K562 (cell line): ENCODE measurements at regions not wholly inside any gene's neighbourhood (a gene's known extent, or its start where the extent isn't known, plus 50 kb on each side); places are given as distances from the start of the nearest gene placed in this dataset.

ENCODE experiments used
- ARID3B ChIP-seq: fragments of 250-450 bp; sonication (Bioruptor Pico); IDR thresholded peaks from 2 replicates; pipeline ENCODE4 v1.4.0; 2020; ENCODE audit warnings: borderline replicate concordance
- CBX8 ChIP-seq: fragments of 200-600 bp; sonication (generic); IDR thresholded peaks from 2 replicates; pipeline ENCODE4 v1.6.1; 2012; ENCODE audit warnings: borderline replicate concordance, mixed run types, low read depth, mild to moderate bottlenecking, moderate library complexity, mixed read lengths, low read length, control low read depth, inconsistent platforms; ENCODE audit not compliant: poor library complexity, severe bottlenecking; ENCODE audit errors: extremely low read depth
- CHD1 ChIP-seq: fragments of 200-600 bp; sonication (generic); IDR thresholded peaks from one replicate; pipeline ENCODE4 v1.6.1; 2012; ENCODE audit warnings: mild to moderate bottlenecking, moderate library complexity, low read length, inconsistent platforms
- E2F1 ChIP-seq: sonication (generic); formaldehyde crosslinking; IDR thresholded peaks from 2 replicates; pipeline ENCODE4 v1.8.1; 2023; ENCODE audit warnings: mild to moderate bottlenecking, missing genetic modification reagents, moderate library complexity
- FOXJ2 ChIP-seq: fragments of 200-800 bp; sonication (Bioruptor generic); IDR thresholded peaks from 2 replicates; pipeline ENCODE4 v1.6.1; 2016; ENCODE audit warnings: missing genetic modification characterization, missing compliant biosample characterization
- FOXK2 ChIP-seq, 2 experiments: fragments of 450-650 bp; IDR thresholded peaks in 1 of 2; conservative IDR thresholded peaks in 1 of 2; 2 replicates each; pipeline ENCODE4 v1.6.1; 2016; ENCODE audit warnings: low read depth in 2 of 2, mild to moderate bottlenecking in 1 of 2
- KLF13 ChIP-seq: fragments of 450-650 bp; IDR thresholded peaks from 2 replicates; pipeline ENCODE4 v1.6.1; 2016; ENCODE audit warnings: missing genetic modification characterization, low read depth, mild to moderate bottlenecking, missing compliant biosample characterization, moderate library complexity, borderline replicate concordance
- MYC ChIP-seq, 2 experiments: fragments of 250-450 bp in 1 of 2; sonication (Bioruptor Pico) in 1 of 2; IDR thresholded peaks; 2 replicates each; pipeline versions ENCODE4 v1.5.1 to v1.6.1; 2012 to 2021; ENCODE audit warnings: low read depth in 2 of 2, borderline replicate concordance in 1 of 2, improper control_type of control experiment in 1 of 2, low read length in 1 of 2, mild to moderate bottlenecking in 1 of 2, moderate library complexity in 1 of 2
- NFE2 ChIP-seq: IDR thresholded peaks from 2 replicates; pipeline ENCODE4 v1.6.1; 2014; ENCODE audit warnings: antibody characterized with exemption, low read depth
- PHB ChIP-seq: fragments of 250-450 bp; sonication (Bioruptor Pico); IDR thresholded peaks from 2 replicates; pipeline ENCODE4 v1.5.0; 2021
- SMAD1 ChIP-seq: fragments of 150-350 bp; IDR thresholded peaks from 2 replicates; pipeline ENCODE4 v1.6.1; 2014; ENCODE audit warnings: low read length, low read depth; ENCODE audit not compliant: partially characterized antibody
- SP1 ChIP-seq: sonication (generic); formaldehyde crosslinking; IDR thresholded peaks from 2 replicates; pipeline ENCODE4 v1.8.1; 2022; ENCODE audit warnings: mild to moderate bottlenecking, missing genetic modification reagents
- TCF7 ChIP-seq: sonication (generic); IDR thresholded peaks from 2 replicates; pipeline ENCODE4 v1.6.1; 2016; ENCODE audit warnings: antibody characterized with exemption, borderline replicate concordance
- TEAD1 ChIP-seq, 2 experiments: fragments of 450-650 bp in 1 of 2; sonication (generic) in 1 of 2; formaldehyde crosslinking; IDR thresholded peaks; 2 replicates each; pipeline versions ENCODE4 v1.4.0 to v1.8.0; 2020 to 2022; ENCODE audit warnings: mild to moderate bottlenecking in 2 of 2, missing genetic modification reagents in 1 of 2
- TFAP4 ChIP-seq: sonication (generic); formaldehyde crosslinking; IDR thresholded peaks from 2 replicates; pipeline ENCODE4 v1.8.0; 2022; ENCODE audit warnings: missing genetic modification reagents, mild to moderate bottlenecking, moderate library complexity, borderline replicate concordance
- YY1 ChIP-seq, 3 experiments: IDR thresholded peaks; 2 replicates each; pipeline ENCODE4 v1.6.1; 2011; ENCODE audit warnings: low read length in 2 of 3, mild to moderate bottlenecking in 2 of 3, moderate library complexity in 2 of 3, borderline replicate concordance in 1 of 3, control low read depth in 1 of 3, low read depth in 1 of 3; ENCODE audit not compliant: insufficient read depth in 3 of 3, insufficient replicate concordance in 2 of 3, control insufficient read depth in 1 of 3, insufficient read length in 1 of 3; ENCODE audit errors: extremely low read depth in 1 of 3
- ZNF644 ChIP-seq: fragments of 200-800 bp; sonication (Bioruptor generic); IDR thresholded peaks from 2 replicates; pipeline ENCODE4 v1.6.1; 2016; ENCODE audit warnings: low read depth, missing genetic modification characterization, missing compliant biosample characterization
- ZNF740 ChIP-seq, 3 experiments: fragments of 200-800 bp in 1 of 3; sonication (Bioruptor generic) in 1 of 3; sonication (generic) in 1 of 3; formaldehyde crosslinking in 1 of 3; IDR thresholded peaks; 2 replicates each; pipeline versions ENCODE4 v1.6.1 to v1.8.0; 2016 to 2022; ENCODE audit warnings: mild to moderate bottlenecking in 2 of 3, missing compliant biosample characterization in 2 of 3, missing genetic modification characterization in 2 of 3, missing genetic modification reagents in 1 of 3

GRCh38 chr7:131106681-131107336 lies 220.9 kb upstream of the MKLN1 start (continued):
- TF ChIP-seq E2F1 (0 out of 2 replicates have a peak, but pooled peaks have one; percentile 11), NFE2 (no peak), MYC (IDR thresholded peaks at IDR 0.05; ENCODE audit: low read depth, low read length) (no peak), MYC (CRISPR knock-in tag; IDR thresholded peaks at IDR 0.05; ENCODE audit: borderline replicate concordance, low read depth) (0 out of 2 replicates have a peak, but pooled peaks have one; percentile 2), ZNF740 (CRISPR knock-in tag; IDR thresholded peaks at IDR 0.05) (peak; percentile 54; the same call in 1 of the 2 replicates), ZNF740 (tag; IDR thresholded peaks at IDR 0.05) (peak in 1 of 2 experiments; percentile 83; a peak in 2 of 4 replicates), YY1 (IDR thresholded peaks at IDR 0.05; ENCODE audit: borderline replicate concordance in 1 of 3, control insufficient read depth in 1 of 3, extremely low read depth in 1 of 3, insufficient read depth in 3 of 3, insufficient read length in 1 of 3, insufficient replicate concordance in 2 of 3, low read depth in 1 of 3, low read length in 2 of 3) (peak in 2 of 3 experiments; percentile 20 to 22), CBX8 (no peak), CHD1 (peak; percentile 0), FOXK2 (conservative IDR thresholded peaks at IDR 0.05 in 1 of 2, IDR thresholded peaks at IDR 0.05 in 1 of 2; ENCODE audit: low read depth in 2 of 2) (peak in 1 of 2 experiments; percentile 61; a peak in 1 of 4 replicates), ZNF644 (tag) (no peak), SMAD1 (peak; percentile 2), TCF7 (no peak), PHB (CRISPR knock-in tag) (no peak), TFAP4 (peak; percentile 10; the same call in 1 of the 2 replicates), FOXJ2 (0 out of 2 replicates have a peak, but pooled peaks have one; percentile 14), SP1 (CRISPR knock-in tag) (peak; percentile 8; the same call in 1 of the 2 replicates), KLF13 (tag) (no peak), ARID3B (CRISPR knock-in tag) (0 out of 2 replicates have a peak, but pooled peaks have one; percentile 17), TEAD1 (CRISPR knock-in tag; IDR thresholded peaks at IDR 0.05) (peak in 1 of 2 experiments; percentile 23; a peak in 1 of 4 replicates)
